Superior temporal gyrus (tissue), 1 donor: ENCODE measurements at regions not wholly inside any gene's neighbourhood (a gene's known extent, or its start where the extent isn't known, plus 50 kb on each side); places are given as distances from the start of the nearest gene placed in this dataset.
"Not testable (repeated sequence)": the region's sequence is repeated elsewhere in the genome, so short reads cannot be mapped to it uniquely, and the experiment has no call there.

Experiments
- DNase-seq: peaks from one replicate; pipeline ENCODE4 v3.0.0-alpha.2; 2016; ENCODE audit errors: extremely low spot score

GRCh38 chr7:68734431-68734830 lies 863.8 kb upstream of the AUTS2 start:
- no peak for DNase-seq

GRCh38 chr7:68739306-68739705 lies 859.0 kb upstream of the AUTS2 start:
- no peak for DNase-seq

- no peak for DNase-seq
These were observed 854.2 kb upstream of the AUTS2 start for GRCh38 chr7:68744036-68744435.

GRCh38 chr7:68748934-68749900 lies 849.1 kb upstream of the AUTS2 start:
- DNase-seq = peak; percentile 23

GRCh38 chr7:68752485-68753178 lies 845.6 kb upstream of the AUTS2 start:
- DNase-seq = no peak

- DNase-seq = no peak
These were observed 843.9 kb upstream of the AUTS2 start for GRCh38 chr7:68754414-68754813.

GRCh38 chr7:68756986-68757495 lies 841.2 kb upstream of the AUTS2 start:
- DNase-seq = no peak

- no peak for DNase-seq
These were observed 837.7 kb upstream of the AUTS2 start for GRCh38 chr7:68760556-68760955.

GRCh38 chr7:68767462-68767861 lies 830.8 kb upstream of the AUTS2 start:
- DNase-seq = no peak

GRCh38 chr7:68770649-68771048 lies 827.6 kb upstream of the AUTS2 start:
- no peak for DNase-seq

GRCh38 chr7:68776326-68776725 lies 821.9 kb upstream of the AUTS2 start:
- no peak for DNase-seq

- no peak for DNase-seq
These were observed 814.6 kb upstream of the AUTS2 start for GRCh38 chr7:68783684-68784083.

- no peak for DNase-seq
These were observed 813.2 kb upstream of the AUTS2 start for GRCh38 chr7:68785036-68785435.

GRCh38 chr7:68787566-68787965 lies 810.7 kb upstream of the AUTS2 start:
- DNase-seq = no peak

GRCh38 chr7:68788529-68788928 lies 809.7 kb upstream of the AUTS2 start:
- DNase-seq = not testable (repeated sequence)

GRCh38 chr7:68789597-68789996 lies 808.7 kb upstream of the AUTS2 start:
- no peak for DNase-seq

- DNase-seq = no peak
These were observed 805.9 kb upstream of the AUTS2 start for GRCh38 chr7:68792351-68792750.

- no peak for DNase-seq
These were observed 804.8 kb upstream of the AUTS2 start for GRCh38 chr7:68793513-68793912.

GRCh38 chr7:68800316-68800715 lies 798.0 kb upstream of the AUTS2 start:
- no peak for DNase-seq

GRCh38 chr7:68805159-68805558 lies 793.1 kb upstream of the AUTS2 start:
- no peak for DNase-seq

- DNase-seq = no peak
These were observed 790.6 kb upstream of the AUTS2 start for GRCh38 chr7:68807666-68808065.

- no peak for DNase-seq
These were observed 784.7 kb upstream of the AUTS2 start for GRCh38 chr7:68813551-68814080.
